ENCODE measurements at regions not wholly inside any gene's neighbourhood (a gene's known extent, or its start where the extent isn't known, plus 50 kb on each side); places are given as distances from the start of the nearest gene placed in this dataset.

- H3T11ph ChIP-seq (ENCODE audit: low read length), result no peak overlapping the region
Measured at GRCh38 chr16:85356157-85356556, 243.9 kb upstream of the CIBAR2 start.

More at GRCh38 chr16:85356157-85356556, 243.9 kb upstream of the CIBAR2 start:
- no peak overlapping the region for H2BK5ac ChIP-seq (ENCODE audit: insufficient read length, low read length)
- peaks cover 2% of the 10 kb centered on the region for H4K20me1 ChIP-seq (ENCODE audit: control insufficient read depth, insufficient read depth, insufficient read length)
- peaks cover 13 to 31% of the 10 kb centered on the region in 2 experiments for H3K4me1 Mint-ChIP-seq
- H3K27me3 ChIP-seq (ENCODE audit: insufficient read depth, low read length), result no peaks in the 10 kb centered on the region
- H3K4me2 ChIP-seq (ENCODE audit: insufficient read depth, insufficient read length, low read length), result no peak overlapping the region
- H3K23me2 ChIP-seq (ENCODE audit: insufficient read length, low read depth, low read length, poor library complexity, severe bottlenecking), result no peaks in the 10 kb centered on the region
- no peak overlapping the region for H2AFZ ChIP-seq (ENCODE audit: low read length)
- H3K36me3 Mint-ChIP-seq (ENCODE audit: insufficient read depth in 1 of 3, low read depth in 3 of 3), result peaks cover 4 to 14% (median 9%) of the 10 kb centered on the region in 3 experiments; a peak in 6 of 7 replicates
- no peak overlapping the region for H4K8ac ChIP-seq (replicated peaks; ENCODE audit: insufficient read length, low read depth, low read length)
- H4K91ac ChIP-seq (ENCODE audit: insufficient read length, low read depth, low read length), result no peak overlapping the region
- no peak overlapping the region for H2BK20ac ChIP-seq (ENCODE audit: low read depth, low read length, poor library complexity, severe bottlenecking)
- peaks cover 10% of the 10 kb centered on the region for H3K27me3 Mint-ChIP-seq (ENCODE audit: low read depth)
- H2AK5ac ChIP-seq (ENCODE audit: insufficient read length, low read length), result no peak overlapping the region
- no peak overlapping the region for H3K23ac ChIP-seq (ENCODE audit: insufficient read length, low read depth, low read length)
- H2BK12ac ChIP-seq (ENCODE audit: insufficient read length, low read depth, low read length), result no peak overlapping the region
- no peak overlapping the region for H3K18ac ChIP-seq (ENCODE audit: insufficient read length, low read depth, low read length)
- H3K9me3 Mint-ChIP-seq, result peaks cover 10 to 13% of the 10 kb centered on the region in 2 experiments
- no peaks in the 10 kb centered on the region for H3K79me1 ChIP-seq (ENCODE audit: insufficient read depth, low read depth, low read length, poor library complexity, severe bottlenecking)
- no peak for TF ChIP-seq CTCF (conservative IDR thresholded peaks at IDR 0.05)
- H4K5ac ChIP-seq (ENCODE audit: insufficient read length, low read depth, low read length), result no peak overlapping the region
- no peaks in the 10 kb centered on the region for H3K9me3 ChIP-seq (ENCODE audit: control insufficient read depth, low read depth, low read length)
- DNase-seq, result no peak
- H3K14ac ChIP-seq (ENCODE audit: insufficient read depth, low read length), result no peak overlapping the region
- H3K4me3 Mint-ChIP-seq, result no peak overlapping the region
- H2BK15ac ChIP-seq (ENCODE audit: low read depth, low read length), result no peak overlapping the region
- no peak overlapping the region for H3K56ac ChIP-seq (ENCODE audit: insufficient read length, low read depth, low read length)
- H3K9ac ChIP-seq (ENCODE audit: extremely low read depth, insufficient read length, low read length), result no peak overlapping the region
- no peak overlapping the region for H2BK120ac ChIP-seq (ENCODE audit: low read depth, low read length, poor library complexity, severe bottlenecking)
- H3K79me2 ChIP-seq (ENCODE audit: insufficient read depth, low read length), result no peaks in the 10 kb centered on the region
- H3K27ac Mint-ChIP-seq, result no peak overlapping the region
- H3K4me1 ChIP-seq (ENCODE audit: insufficient read depth, low read length), result no peaks in the 10 kb centered on the region
- WGBS (ENCODE audit: extremely low coverage, insufficient read length, low lambda C conversion rate), result no CpG with 5 or more reads among the region's 17 CpGs
- H3K4ac ChIP-seq (ENCODE audit: low read depth, low read length), result no peak overlapping the region
- no peak overlapping the region for H3K27ac ChIP-seq (ENCODE audit: insufficient read length, low read depth, low read length)

All from H9 (cell line).